ENCODE measurements at regions not wholly inside any gene's neighbourhood (a gene's known extent, or its start where the extent isn't known, plus 50 kb on each side); places are given as distances from the start of the nearest gene placed in this dataset.

DNA sequence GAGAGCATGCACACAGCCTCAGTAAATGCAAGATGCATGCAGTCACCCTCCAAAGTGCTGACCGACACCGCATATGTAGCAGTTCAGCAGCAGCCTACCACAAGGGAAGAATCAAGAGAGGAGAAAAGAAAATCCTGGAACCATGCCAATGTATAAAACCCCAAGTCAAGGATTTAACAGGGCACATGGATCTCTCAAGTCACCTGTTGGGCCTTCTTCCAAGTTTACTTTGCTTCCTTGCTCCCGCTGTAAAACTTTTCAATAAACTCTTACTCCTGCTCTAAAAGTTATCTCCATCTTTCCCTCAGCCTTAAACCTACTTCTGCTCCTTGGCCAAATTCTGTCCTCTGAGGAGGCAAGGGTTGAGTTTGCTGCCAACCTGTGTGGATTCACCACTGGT lies 147.8 kb upstream of the MAP2 start:
- TF ChIP-seq, protein P1, sequence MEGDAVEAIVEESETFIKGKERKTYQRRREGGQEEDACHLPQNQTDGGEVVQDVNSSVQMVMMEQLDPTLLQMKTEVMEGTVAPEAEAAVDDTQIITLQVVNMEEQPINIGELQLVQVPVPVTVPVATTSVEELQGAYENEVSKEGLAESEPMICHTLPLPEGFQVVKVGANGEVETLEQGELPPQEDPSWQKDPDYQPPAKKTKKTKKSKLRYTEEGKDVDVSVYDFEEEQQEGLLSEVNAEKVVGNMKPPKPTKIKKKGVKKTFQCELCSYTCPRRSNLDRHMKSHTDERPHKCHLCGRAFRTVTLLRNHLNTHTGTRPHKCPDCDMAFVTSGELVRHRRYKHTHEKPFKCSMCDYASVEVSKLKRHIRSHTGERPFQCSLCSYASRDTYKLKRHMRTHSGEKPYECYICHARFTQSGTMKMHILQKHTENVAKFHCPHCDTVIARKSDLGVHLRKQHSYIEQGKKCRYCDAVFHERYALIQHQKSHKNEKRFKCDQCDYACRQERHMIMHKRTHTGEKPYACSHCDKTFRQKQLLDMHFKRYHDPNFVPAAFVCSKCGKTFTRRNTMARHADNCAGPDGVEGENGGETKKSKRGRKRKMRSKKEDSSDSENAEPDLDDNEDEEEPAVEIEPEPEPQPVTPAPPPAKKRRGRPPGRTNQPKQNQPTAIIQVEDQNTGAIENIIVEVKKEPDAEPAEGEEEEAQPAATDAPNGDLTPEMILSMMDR (IDR thresholded peaks at IDR 0.05; ENCODE audit: low read depth, low read length, missing input control) = no peak
- TF ChIP-seq, protein P2, sequence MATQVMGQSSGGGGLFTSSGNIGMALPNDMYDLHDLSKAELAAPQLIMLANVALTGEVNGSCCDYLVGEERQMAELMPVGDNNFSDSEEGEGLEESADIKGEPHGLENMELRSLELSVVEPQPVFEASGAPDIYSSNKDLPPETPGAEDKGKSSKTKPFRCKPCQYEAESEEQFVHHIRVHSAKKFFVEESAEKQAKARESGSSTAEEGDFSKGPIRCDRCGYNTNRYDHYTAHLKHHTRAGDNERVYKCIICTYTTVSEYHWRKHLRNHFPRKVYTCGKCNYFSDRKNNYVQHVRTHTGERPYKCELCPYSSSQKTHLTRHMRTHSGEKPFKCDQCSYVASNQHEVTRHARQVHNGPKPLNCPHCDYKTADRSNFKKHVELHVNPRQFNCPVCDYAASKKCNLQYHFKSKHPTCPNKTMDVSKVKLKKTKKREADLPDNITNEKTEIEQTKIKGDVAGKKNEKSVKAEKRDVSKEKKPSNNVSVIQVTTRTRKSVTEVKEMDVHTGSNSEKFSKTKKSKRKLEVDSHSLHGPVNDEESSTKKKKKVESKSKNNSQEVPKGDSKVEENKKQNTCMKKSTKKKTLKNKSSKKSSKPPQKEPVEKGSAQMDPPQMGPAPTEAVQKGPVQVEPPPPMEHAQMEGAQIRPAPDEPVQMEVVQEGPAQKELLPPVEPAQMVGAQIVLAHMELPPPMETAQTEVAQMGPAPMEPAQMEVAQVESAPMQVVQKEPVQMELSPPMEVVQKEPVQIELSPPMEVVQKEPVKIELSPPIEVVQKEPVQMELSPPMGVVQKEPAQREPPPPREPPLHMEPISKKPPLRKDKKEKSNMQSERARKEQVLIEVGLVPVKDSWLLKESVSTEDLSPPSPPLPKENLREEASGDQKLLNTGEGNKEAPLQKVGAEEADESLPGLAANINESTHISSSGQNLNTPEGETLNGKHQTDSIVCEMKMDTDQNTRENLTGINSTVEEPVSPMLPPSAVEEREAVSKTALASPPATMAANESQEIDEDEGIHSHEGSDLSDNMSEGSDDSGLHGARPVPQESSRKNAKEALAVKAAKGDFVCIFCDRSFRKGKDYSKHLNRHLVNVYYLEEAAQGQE (IDR thresholded peaks at IDR 0.05) = no peak
- no peak for TF ChIP-seq TAF1 (conservative IDR thresholded peaks at IDR 0.05)
- no peak for TF ChIP-seq GABPA (IDR thresholded peaks at IDR 0.05 in 1 of 2, conservative IDR thresholded peaks at IDR 0.05 in 1 of 2)
- no peak for TF ChIP-seq RAD21 (IDR thresholded peaks at IDR 0.05)
- no peak for TF ChIP-seq YY1 (IDR thresholded peaks at IDR 0.05)
